ENCODE measurements at regions not wholly inside any gene's neighbourhood (a gene's known extent, or its start where the extent isn't known, plus 50 kb on each side); places are given as distances from the start of the nearest gene placed in this dataset.

DNA sequence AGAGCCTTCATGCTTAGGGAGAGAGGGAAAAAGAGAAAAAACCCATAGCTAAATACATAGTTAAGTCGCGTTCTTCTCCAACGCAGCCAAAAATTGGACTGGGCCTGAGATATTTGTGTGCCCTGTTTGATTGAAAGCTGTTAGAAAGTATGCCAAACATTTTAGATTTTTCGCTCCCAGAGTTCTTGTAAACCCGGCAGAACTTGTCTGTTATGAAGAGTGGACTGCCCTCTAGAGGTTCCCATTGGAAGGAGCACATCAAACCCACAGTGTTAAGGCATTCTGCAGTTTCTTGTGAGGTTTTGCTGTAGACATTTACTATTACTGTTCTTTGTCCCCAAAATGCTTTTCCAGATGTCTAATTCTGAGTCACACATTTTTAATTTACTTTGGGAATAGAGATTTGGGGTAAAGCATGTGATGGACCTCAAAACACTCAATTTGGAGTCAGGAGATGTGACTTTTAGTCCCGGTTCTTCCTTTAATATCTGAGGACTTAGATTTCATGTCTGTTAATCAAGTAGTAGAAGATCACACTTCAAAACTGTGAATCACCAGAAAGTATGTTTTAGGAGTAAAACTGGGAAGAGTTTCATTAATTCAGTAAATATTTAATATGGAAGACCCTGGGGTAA is 96.6 kb downstream of the PCSK1 start:
- no peak overlapping the region for H3K4me3 ChIP-seq (ENCODE audit: low read depth, low read length)
- ChIA-PET CTCF (interaction anchor here (0.6 to 18.1 kb wide), 65 partner anchors 8 to 691 kb away, joined by 3 to 662 read pairs (median 5); partner anchors contain the start of gene ELL2), POLR2A (interaction anchor here (1.1 kb wide), 1 partner anchor 81 kb away, joined by 4 read pairs; no protein-coding TSS in a partner anchor)
- TF ChIP-seq, protein P1, sequence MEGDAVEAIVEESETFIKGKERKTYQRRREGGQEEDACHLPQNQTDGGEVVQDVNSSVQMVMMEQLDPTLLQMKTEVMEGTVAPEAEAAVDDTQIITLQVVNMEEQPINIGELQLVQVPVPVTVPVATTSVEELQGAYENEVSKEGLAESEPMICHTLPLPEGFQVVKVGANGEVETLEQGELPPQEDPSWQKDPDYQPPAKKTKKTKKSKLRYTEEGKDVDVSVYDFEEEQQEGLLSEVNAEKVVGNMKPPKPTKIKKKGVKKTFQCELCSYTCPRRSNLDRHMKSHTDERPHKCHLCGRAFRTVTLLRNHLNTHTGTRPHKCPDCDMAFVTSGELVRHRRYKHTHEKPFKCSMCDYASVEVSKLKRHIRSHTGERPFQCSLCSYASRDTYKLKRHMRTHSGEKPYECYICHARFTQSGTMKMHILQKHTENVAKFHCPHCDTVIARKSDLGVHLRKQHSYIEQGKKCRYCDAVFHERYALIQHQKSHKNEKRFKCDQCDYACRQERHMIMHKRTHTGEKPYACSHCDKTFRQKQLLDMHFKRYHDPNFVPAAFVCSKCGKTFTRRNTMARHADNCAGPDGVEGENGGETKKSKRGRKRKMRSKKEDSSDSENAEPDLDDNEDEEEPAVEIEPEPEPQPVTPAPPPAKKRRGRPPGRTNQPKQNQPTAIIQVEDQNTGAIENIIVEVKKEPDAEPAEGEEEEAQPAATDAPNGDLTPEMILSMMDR (IDR thresholded peaks at IDR 0.05; ENCODE audit: insufficient read depth, low read length, missing control alignments): peak; percentile 80
- peak; percentile 72 for DNase-seq (ENCODE audit: low read depth, low spot score)

GRCh38 chr5:96335873-96336272 is 97.2 kb downstream of the PCSK1 start:
- TF ChIP-seq, protein P1 (IDR thresholded peaks at IDR 0.05; ENCODE audit: insufficient read depth, low read length, missing control alignments): no peak
- POLR2A ChIA-PET: no interaction called here
- CTCF ChIA-PET: interaction anchor here (0.6 to 18.1 kb wide), 60 partner anchors 9 to 691 kb away, joined by 3 to 662 read pairs (median 6); partner anchors contain the start of gene ELL2
- no peak overlapping the region for H3K4me3 ChIP-seq (ENCODE audit: low read depth, low read length)
- DNase-seq (ENCODE audit: low read depth, low spot score): no peak

DNA sequence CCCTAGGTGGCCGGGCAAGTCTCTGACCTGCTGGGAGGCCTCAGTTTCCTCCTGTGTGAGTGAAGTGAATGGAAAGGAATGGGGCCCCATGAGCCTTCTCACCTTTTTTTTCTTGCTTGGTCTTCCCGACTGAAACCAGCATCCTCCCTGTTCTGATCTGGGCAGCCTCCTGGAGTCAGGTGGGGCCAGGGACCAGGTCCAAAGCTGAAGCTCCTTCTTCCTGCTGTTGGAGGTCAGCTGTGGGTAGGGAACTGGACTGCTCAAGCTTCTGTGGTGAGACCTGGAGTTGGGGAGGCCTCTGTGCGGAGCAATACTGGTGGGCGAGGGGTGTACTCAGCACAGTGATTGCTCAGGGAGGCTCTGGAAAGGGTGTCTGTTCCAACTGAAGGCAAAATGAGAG is 99.7 kb downstream of the PCSK1 start:
- TF ChIP-seq, protein P1 (IDR thresholded peaks at IDR 0.05; ENCODE audit: insufficient read depth, low read length, missing control alignments): no peak
- H3K4me3 ChIP-seq (ENCODE audit: low read depth, low read length): no peak overlapping the region
- CTCF ChIA-PET: interaction anchor here (1.2 to 4.8 kb wide), 7 partner anchors 8 to 485 kb away, joined by 3 to 43 read pairs (median 4); partner anchors contain the start of gene ELL2
- POLR2A ChIA-PET: no interaction called here
- DNase-seq (ENCODE audit: low read depth, low spot score): no peak

GRCh38 chr5:96332535-96333366 is 100.3 kb downstream of the PCSK1 start:
- ChIA-PET POLR2A (no interaction called here), CTCF (interaction anchor here (1.2 to 1.6 kb wide), 6 partner anchors 9 to 485 kb away, joined by 3 to 5 read pairs (median 4); no protein-coding TSS in a partner anchor)
- no peak overlapping the region for H3K4me3 ChIP-seq (ENCODE audit: low read depth, low read length)
- DNase-seq (ENCODE audit: low read depth, low spot score): no peak
- TF ChIP-seq, protein P1 (IDR thresholded peaks at IDR 0.05; ENCODE audit: insufficient read depth, low read length, missing control alignments): no peak

- TF ChIP-seq, protein P1 (IDR thresholded peaks at IDR 0.05; ENCODE audit: insufficient read depth, low read length, missing control alignments): no peak
- POLR2A ChIA-PET: no interaction called here
- no peak for DNase-seq (ENCODE audit: low read depth, low spot score)
- CTCF ChIA-PET: no interaction called here
- H3K4me3 ChIP-seq (ENCODE audit: low read depth, low read length): no peak overlapping the region
Observed at GRCh38 chr5:96331681-96332361, 101.2 kb downstream of the PCSK1 start.

Measured in AG04449 (cell line).